K562 (cell line): ENCODE measurements at regions not wholly inside any gene's neighbourhood (a gene's known extent, or its start where the extent isn't known, plus 50 kb on each side); places are given as distances from the start of the nearest gene placed in this dataset.

Experiments used
- ATAC-seq: fragments of 200-7000 bp; cut with Tn5 transposase; 3 replicates; pipeline ENCODE4 v1.9.1; 2020; ENCODE audit warnings: moderate library complexity
- BruUV-seq: library from RNA; stranded (reverse); fragments of 400-500 nt; replicated peaks from 2 replicates; lab custom pipeline; 2021; lab: Mats Ljungman, UMichigan
- CTCF ChIA-PET: fragments of 300-600 bp; formaldehyde crosslinking; extraction: SDS; loops from one replicate; lab custom pipeline; 2021; ENCODE audit warnings: low intra/inter-chr PET ratio; lab: Yijun Ruan, JAX
- POLR2A ChIA-PET: fragments of 300-600, 350-650 bp; sonication (Branson Sonifier 250); formaldehyde crosslinking; extraction: SDS; loops from one replicate; lab custom pipeline; 2021; ENCODE audit warnings: antibody characterized with exemption, inconsistent platforms; lab: Yijun Ruan, JAX
- DNase-seq, 4 experiments: peaks; one replicate each; pipeline versions ENCODE4 v3.0.0 to v3.0.0-alpha.2; 2011 to 2018; ENCODE audit warnings: low spot score in 3 of 4, mixed read lengths in 3 of 4; ENCODE audit errors: extremely low read depth in 1 of 4
- FAIRE-seq: peaks from 2 replicates; lab custom pipeline; 2011; peaks lifted over from hg19 to GRCh38; lab: Jason Lieb, UNC
- H2AFZ ChIP-seq: 2 replicates; pipeline ENCODE4 v1.6.0; 2011; ENCODE audit warnings: low read depth, low read length, control low read depth, inconsistent platforms
- H3K27ac ChIP-seq: fragments of 200-600 bp; 3 replicates; pipeline ENCODE4 v1.8.0; 2011; ENCODE audit warnings: low read depth, mild to moderate bottlenecking, control low read depth, inconsistent platforms, low read length, moderate library complexity, mixed read lengths; ENCODE audit errors: extremely low read depth
- H3K27me3 ChIP-seq, 2 experiments: fragments of 300-600 bp in 1 of 2; 2 replicates in 1 of 2; 3 replicates in 1 of 2; pipeline versions ENCODE4 v1.6.0 to v1.8.0; 2011; ENCODE audit warnings: inconsistent platforms in 2 of 2, low read length in 2 of 2, mild to moderate bottlenecking in 1 of 2, mixed read lengths in 1 of 2, moderate library complexity in 1 of 2; ENCODE audit not compliant: control insufficient read depth in 2 of 2, insufficient read depth in 2 of 2
- H3K36me3 ChIP-seq: fragments of 300-600 bp; 3 replicates; pipeline ENCODE4 v1.8.0; 2011; ENCODE audit warnings: mild to moderate bottlenecking, low read length, inconsistent platforms; ENCODE audit not compliant: control insufficient read depth, insufficient read depth
- H3K4me1 ChIP-seq, 2 experiments: fragments of 200-600 bp in 1 of 2; replicated peaks in 1 of 2; 2 replicates in 1 of 2; 3 replicates in 1 of 2; pipeline versions ENCODE4 v1.5.1 to v1.8.0; 2011; ENCODE audit warnings: inconsistent platforms in 2 of 2, low read length in 2 of 2, mild to moderate bottlenecking in 1 of 2, mixed read lengths in 1 of 2, moderate library complexity in 1 of 2; ENCODE audit not compliant: control insufficient read depth in 2 of 2, insufficient read depth in 2 of 2
- H3K4me2 ChIP-seq: 2 replicates; pipeline ENCODE4 v1.6.1; 2011; ENCODE audit warnings: low read length, control low read depth, inconsistent platforms, mixed read lengths; ENCODE audit not compliant: insufficient read depth
- H3K4me3 ChIP-seq: fragments of 200-600 bp; sonication (generic), shearing (Covaris generic); 2 replicates; pipeline ENCODE4 v1.5.1; 2016; ENCODE audit warnings: control low read depth, inconsistent platforms
- H3K79me2 ChIP-seq: fragments of 200-600 bp; 3 replicates; pipeline ENCODE4 v1.8.0; 2011; ENCODE audit warnings: low read length, inconsistent platforms; ENCODE audit not compliant: control insufficient read depth, insufficient read depth
- H3K9ac ChIP-seq, 2 experiments: 2 replicates each; pipeline versions ENCODE4 v1.6.0 to v1.6.1; 2011; ENCODE audit warnings: low read depth in 2 of 2, low read length in 2 of 2, control low read depth in 1 of 2, inconsistent platforms in 1 of 2, mild to moderate bottlenecking in 1 of 2, mixed read lengths in 1 of 2; ENCODE audit not compliant: insufficient read depth in 1 of 2
- H3K9me1 ChIP-seq: one replicate; pipeline ENCODE4 v1.6.0; 2011; ENCODE audit warnings: inconsistent platforms, mild to moderate bottlenecking, low read length, moderate library complexity; ENCODE audit not compliant: control insufficient read depth, insufficient read depth
- H3K9me3 ChIP-seq: replicated peaks from 2 replicates; pipeline ENCODE4 v1.5.1; 2011; ENCODE audit warnings: low read depth, low read length, inconsistent platforms; ENCODE audit not compliant: control insufficient read depth, insufficient read depth
- H4K20me1 ChIP-seq: replicated peaks from 2 replicates; pipeline ENCODE4 v1.6.1; 2011; ENCODE audit warnings: low read length, inconsistent platforms, mixed read lengths; ENCODE audit not compliant: control insufficient read depth, insufficient read depth
- ARID2 ChIP-seq: fragments of 450-650 bp; IDR thresholded peaks from 2 replicates; pipeline ENCODE4 v1.6.1; 2017; ENCODE audit warnings: antibody characterized with exemption, mild to moderate bottlenecking
- KLF16 ChIP-seq: IDR thresholded peaks from 2 replicates; pipeline ENCODE4 v1.6.1; 2016; ENCODE audit warnings: antibody characterized with exemption
- KLF6 ChIP-seq: fragments of 250-450 bp; sonication (Bioruptor Pico); IDR thresholded peaks from 2 replicates; pipeline ENCODE4 v1.4.0; 2020; ENCODE audit warnings: mild to moderate bottlenecking, moderate library complexity, borderline replicate concordance
- MEF2A ChIP-seq: IDR thresholded peaks from 2 replicates; pipeline ENCODE4 v1.6.1; 2011; ENCODE audit warnings: low read depth, mild to moderate bottlenecking, low read length, moderate library complexity; ENCODE audit not compliant: control insufficient read depth
- PCBP2 ChIP-seq: fragments of 200-400 bp; formaldehyde crosslinking; IDR thresholded peaks from 2 replicates; pipeline ENCODE4 v1.6.1; 2018; ENCODE audit warnings: low read length, low read depth, mild to moderate bottlenecking, moderate library complexity; ENCODE audit not compliant: poor library complexity, severe bottlenecking
- SMC3 ChIP-seq: conservative IDR thresholded peaks from 2 replicates; pipeline ENCODE4 v1.6.1; 2011; ENCODE audit warnings: low read depth, low read length, improper control_type of control experiment; ENCODE audit not compliant: insufficient read depth
- SNIP1 ChIP-seq: fragments of 450-650 bp; IDR thresholded peaks from 2 replicates; pipeline ENCODE4 v1.7.1; 2017; ENCODE audit warnings: low read depth, mild to moderate bottlenecking
- ZNF3 ChIP-seq: fragments of 250-450 bp; sonication (Bioruptor Pico); IDR thresholded peaks from 2 replicates; pipeline ENCODE4 v1.5.0; 2021; ENCODE audit warnings: mild to moderate bottlenecking, moderate library complexity
- ZNF384 ChIP-seq: IDR thresholded peaks from 2 replicates; pipeline ENCODE4 v1.6.1; 2012; ENCODE audit warnings: low read depth, low read length, improper control_type of control experiment
- ZNF717 ChIP-seq: fragments of 250-450 bp; sonication (Bioruptor Pico); IDR thresholded peaks from 2 replicates; pipeline ENCODE4 v1.5.0; 2021
- ZNF785 ChIP-seq: fragments of 250-450 bp; sonication (Bioruptor Pico); IDR thresholded peaks from 2 replicates; pipeline ENCODE4 v1.4.0; 2020; ENCODE audit warnings: mild to moderate bottlenecking
- ZSCAN29 ChIP-seq: fragments of 450-650 bp; IDR thresholded peaks from 2 replicates; pipeline ENCODE4 v1.6.1; 2017
- ZZZ3 ChIP-seq: fragments of 450-650 bp; IDR thresholded peaks from 2 replicates; pipeline ENCODE4 v1.6.1; 2016; ENCODE audit warnings: antibody characterized with exemption, mild to moderate bottlenecking, moderate library complexity
- WGBS: fragments of 100-300 bp; shearing (Covaris generic); methylation state at CpG from one replicate; pipeline ENCODE4 v1.1.6; 2016; ENCODE audit warnings: low coverage, mixed read lengths; ENCODE audit not compliant: insufficient coverage; ENCODE audit errors: missing lambda C conversion rate; 5-methylcytosine and 5-hydroxymethylcytosine counted together
- in situ Hi-C: fragments of 300-500 bp; cut with MboI; formaldehyde crosslinking; loops from 4 replicates; pipeline ENCODE4 v1.15.0; 2018; ENCODE audit warnings: inconsistent platforms, mixed read lengths
- intact Hi-C: fragments of 100-400 bp; cut with micrococcal nuclease; formaldehyde crosslinking; loops from 2 replicates; pipeline ENCODE4 v1.14.2; 2022
- TF ChIP-seq, protein P1 (sequence below): fragments of 250-450 bp; sonication (Bioruptor Pico); IDR thresholded peaks from 2 replicates; pipeline ENCODE4 v1.5.0; 2021
- TF ChIP-seq, protein P2 (sequence below): fragments of 250-450 bp; sonication (Bioruptor Pico); IDR thresholded peaks from 2 replicates; pipeline ENCODE4 v1.4.0; 2020
- TF ChIP-seq, protein P3 (sequence below): fragments of 200-400 bp; formaldehyde crosslinking; IDR thresholded peaks from 2 replicates; pipeline ENCODE4 v1.6.1; 2017; ENCODE audit warnings: mild to moderate bottlenecking, low read depth, low read length, moderate library complexity
- TF ChIP-seq, protein P4 (sequence below): fragments of 450-650 bp; IDR thresholded peaks from 2 replicates; pipeline ENCODE4 v1.6.1; 2017; ENCODE audit warnings: antibody characterized with exemption
- TF ChIP-seq, protein P5 (sequence below): fragments of 450-650 bp; formaldehyde crosslinking; IDR thresholded peaks from 2 replicates; pipeline ENCODE4 v1.4.0; 2022; ENCODE audit warnings: mild to moderate bottlenecking, moderate library complexity

DNA sequence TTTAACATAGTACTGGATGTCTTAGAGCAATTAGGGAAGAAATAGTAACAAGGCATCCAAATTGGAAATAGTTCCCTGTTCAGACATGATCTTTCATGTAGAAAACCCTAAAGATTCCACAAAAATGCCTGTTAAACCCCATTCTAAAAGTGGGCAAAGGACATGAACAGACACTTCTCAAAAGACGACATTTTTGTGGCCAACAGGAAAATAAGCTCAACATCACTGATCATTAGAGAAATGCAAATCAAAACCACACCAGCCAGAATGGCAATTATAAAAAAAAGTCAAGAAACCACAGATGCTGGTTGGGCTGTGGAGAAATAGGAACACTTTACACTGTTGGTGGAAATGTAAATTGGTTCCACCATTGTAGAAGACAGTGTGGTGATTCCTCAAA lies 109.9 kb upstream of the MOCS1 start:
- no TSS peak for BruUV-seq
- intact Hi-C loops (no loop called here), in situ Hi-C loops (no loop called here)
- ChIA-PET CTCF (no interaction called here), POLR2A (no interaction called here)
- Histone ChIP-seq H3K4me1 (no peaks in the 10 kb centered on the region), H4K20me1 (no peaks in the 10 kb centered on the region), H3K9ac (no peak overlapping the region), H3K9me3 (no peaks in the 10 kb centered on the region), H3K4me3 (no peak overlapping the region), H3K27ac (no peak overlapping the region), H3K27me3 (no peaks in the 10 kb centered on the region), H3K79me2 (no peaks in the 10 kb centered on the region), H2AFZ (no peak overlapping the region), H3K9me1 (no peaks in the 10 kb centered on the region), H3K4me2 (no peak overlapping the region), H3K36me3 (no peaks in the 10 kb centered on the region)
- DNase-seq = no peak
- ATAC-seq = no peak
- WGBS = 0% methylated on average over 1 of the region's 1 CpG
- TF ChIP-seq SNIP1 (no peak), ZNF384 (no peak), ZNF785 (no peak), MEF2A (no peak), SMC3 (no peak), PCBP2 (no peak), KLF6 (CRISPR knock-in tag) (no peak), ZNF3 (CRISPR knock-in tag) (no peak), ZSCAN29 (no peak), KLF16 (no peak), ZZZ3 (no peak), ZNF717 (CRISPR knock-in tag) (no peak), ARID2 (no peak)
- TF ChIP-seq, protein P1, sequence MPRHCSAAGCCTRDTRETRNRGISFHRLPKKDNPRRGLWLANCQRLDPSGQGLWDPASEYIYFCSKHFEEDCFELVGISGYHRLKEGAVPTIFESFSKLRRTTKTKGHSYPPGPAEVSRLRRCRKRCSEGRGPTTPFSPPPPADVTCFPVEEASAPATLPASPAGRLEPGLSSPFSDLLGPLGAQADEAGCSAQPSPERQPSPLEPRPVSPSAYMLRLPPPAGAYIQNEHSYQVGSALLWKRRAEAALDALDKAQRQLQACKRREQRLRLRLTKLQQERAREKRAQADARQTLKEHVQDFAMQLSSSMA (CRISPR knock-in tag) = no peak
- TF ChIP-seq, protein P2, sequence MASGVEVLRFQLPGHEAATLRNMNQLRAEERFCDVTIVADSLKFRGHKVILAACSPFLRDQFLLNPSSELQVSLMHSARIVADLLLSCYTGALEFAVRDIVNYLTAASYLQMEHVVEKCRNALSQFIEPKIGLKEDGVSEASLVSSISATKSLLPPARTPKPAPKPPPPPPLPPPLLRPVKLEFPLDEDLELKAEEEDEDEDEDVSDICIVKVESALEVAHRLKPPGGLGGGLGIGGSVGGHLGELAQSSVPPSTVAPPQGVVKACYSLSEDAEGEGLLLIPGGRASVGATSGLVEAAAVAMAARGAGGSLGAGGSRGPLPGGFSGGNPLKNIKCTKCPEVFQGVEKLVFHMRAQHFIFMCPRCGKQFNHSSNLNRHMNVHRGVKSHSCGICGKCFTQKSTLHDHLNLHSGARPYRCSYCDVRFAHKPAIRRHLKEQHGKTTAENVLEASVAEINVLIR = no peak
- TF ChIP-seq, protein P3, sequence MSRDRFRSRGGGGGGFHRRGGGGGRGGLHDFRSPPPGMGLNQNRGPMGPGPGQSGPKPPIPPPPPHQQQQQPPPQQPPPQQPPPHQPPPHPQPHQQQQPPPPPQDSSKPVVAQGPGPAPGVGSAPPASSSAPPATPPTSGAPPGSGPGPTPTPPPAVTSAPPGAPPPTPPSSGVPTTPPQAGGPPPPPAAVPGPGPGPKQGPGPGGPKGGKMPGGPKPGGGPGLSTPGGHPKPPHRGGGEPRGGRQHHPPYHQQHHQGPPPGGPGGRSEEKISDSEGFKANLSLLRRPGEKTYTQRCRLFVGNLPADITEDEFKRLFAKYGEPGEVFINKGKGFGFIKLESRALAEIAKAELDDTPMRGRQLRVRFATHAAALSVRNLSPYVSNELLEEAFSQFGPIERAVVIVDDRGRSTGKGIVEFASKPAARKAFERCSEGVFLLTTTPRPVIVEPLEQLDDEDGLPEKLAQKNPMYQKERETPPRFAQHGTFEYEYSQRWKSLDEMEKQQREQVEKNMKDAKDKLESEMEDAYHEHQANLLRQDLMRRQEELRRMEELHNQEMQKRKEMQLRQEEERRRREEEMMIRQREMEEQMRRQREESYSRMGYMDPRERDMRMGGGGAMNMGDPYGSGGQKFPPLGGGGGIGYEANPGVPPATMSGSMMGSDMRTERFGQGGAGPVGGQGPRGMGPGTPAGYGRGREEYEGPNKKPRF = no peak
- TF ChIP-seq, protein P4, sequence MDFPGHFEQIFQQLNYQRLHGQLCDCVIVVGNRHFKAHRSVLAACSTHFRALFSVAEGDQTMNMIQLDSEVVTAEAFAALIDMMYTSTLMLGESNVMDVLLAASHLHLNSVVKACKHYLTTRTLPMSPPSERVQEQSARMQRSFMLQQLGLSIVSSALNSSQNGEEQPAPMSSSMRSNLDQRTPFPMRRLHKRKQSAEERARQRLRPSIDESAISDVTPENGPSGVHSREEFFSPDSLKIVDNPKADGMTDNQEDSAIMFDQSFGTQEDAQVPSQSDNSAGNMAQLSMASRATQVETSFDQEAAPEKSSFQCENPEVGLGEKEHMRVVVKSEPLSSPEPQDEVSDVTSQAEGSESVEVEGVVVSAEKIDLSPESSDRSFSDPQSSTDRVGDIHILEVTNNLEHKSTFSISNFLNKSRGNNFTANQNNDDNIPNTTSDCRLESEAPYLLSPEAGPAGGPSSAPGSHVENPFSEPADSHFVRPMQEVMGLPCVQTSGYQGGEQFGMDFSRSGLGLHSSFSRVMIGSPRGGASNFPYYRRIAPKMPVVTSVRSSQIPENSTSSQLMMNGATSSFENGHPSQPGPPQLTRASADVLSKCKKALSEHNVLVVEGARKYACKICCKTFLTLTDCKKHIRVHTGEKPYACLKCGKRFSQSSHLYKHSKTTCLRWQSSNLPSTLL = no peak
- TF ChIP-seq, protein P5, sequence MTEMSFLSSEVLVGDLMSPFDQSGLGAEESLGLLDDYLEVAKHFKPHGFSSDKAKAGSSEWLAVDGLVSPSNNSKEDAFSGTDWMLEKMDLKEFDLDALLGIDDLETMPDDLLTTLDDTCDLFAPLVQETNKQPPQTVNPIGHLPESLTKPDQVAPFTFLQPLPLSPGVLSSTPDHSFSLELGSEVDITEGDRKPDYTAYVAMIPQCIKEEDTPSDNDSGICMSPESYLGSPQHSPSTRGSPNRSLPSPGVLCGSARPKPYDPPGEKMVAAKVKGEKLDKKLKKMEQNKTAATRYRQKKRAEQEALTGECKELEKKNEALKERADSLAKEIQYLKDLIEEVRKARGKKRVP = no peak
- FAIRE-seq = no peak
